ENCODE measurements at regions not wholly inside any gene's neighbourhood (a gene's known extent, or its start where the extent isn't known, plus 50 kb on each side); places are given as distances from the start of the nearest gene placed in this dataset.

GRCh38 chr11:71075116-71075720 is 177.2 kb downstream of the SHANK2 start:
- DNase-seq (ENCODE audit: low spot score) = no peak

GRCh38 chr11:71071736-71072509 is 180.5 kb downstream of the SHANK2 start:
- no peak for DNase-seq (ENCODE audit: low spot score)

GRCh38 chr11:71070490-71071453 is 181.6 kb downstream of the SHANK2 start:
- DNase-seq (ENCODE audit: low spot score) = no peak

- no peak for DNase-seq (ENCODE audit: low spot score)
Measured at GRCh38 chr11:71068963-71069362, 183.4 kb downstream of the SHANK2 start.

- DNase-seq (ENCODE audit: low spot score) = no peak
Measured at GRCh38 chr11:71067753-71068152, 184.6 kb downstream of the SHANK2 start.

- no peak for DNase-seq (ENCODE audit: low spot score)
Measured at GRCh38 chr11:71066311-71066710, 186.1 kb downstream of the SHANK2 start.

GRCh38 chr11:71065841-71066240 is 186.5 kb downstream of the SHANK2 start:
- no peak for DNase-seq (ENCODE audit: low spot score)

GRCh38 chr11:71064702-71065515 is 187.5 kb downstream of the SHANK2 start:
- DNase-seq (ENCODE audit: low spot score) = no peak

GRCh38 chr11:71064183-71064582 is 188.2 kb downstream of the SHANK2 start:
- DNase-seq (ENCODE audit: low spot score) = no peak

GRCh38 chr11:71063129-71063528 is 189.2 kb downstream of the SHANK2 start:
- no peak for DNase-seq (ENCODE audit: low spot score)

GRCh38 chr11:71062199-71062598 is 190.2 kb downstream of the SHANK2 start:
- DNase-seq (ENCODE audit: low spot score) = no peak

GRCh38 chr11:71060391-71060791 is 192.0 kb downstream of the SHANK2 start:
- DNase-seq (ENCODE audit: low spot score) = no peak

- no peak for DNase-seq (ENCODE audit: low spot score)
Measured at GRCh38 chr11:71059662-71060061, 192.7 kb downstream of the SHANK2 start.

- no peak for DNase-seq (ENCODE audit: low spot score)
Measured at GRCh38 chr11:71055925-71056324, 196.5 kb downstream of the SHANK2 start.
